ENCODE measurements at regions not wholly inside any gene's neighbourhood (a gene's known extent, or its start where the extent isn't known, plus 50 kb on each side); places are given as distances from the start of the nearest gene placed in this dataset.

- TF ChIP-seq POLR2AphosphoS5 (IDR thresholded peaks at IDR 0.05) (no peak), POLR2A (IDR thresholded peaks at IDR 0.05) (no peak), CTCF (IDR thresholded peaks at IDR 0.05) (no peak)
These were observed 653.3 kb downstream of the ARAP2 start for GRCh38 chr4:35591035-35591434.
